ENCODE measurements at regions not wholly inside any gene's neighbourhood (a gene's known extent, or its start where the extent isn't known, plus 50 kb on each side); places are given as distances from the start of the nearest gene placed in this dataset.
"Not testable (repeated sequence)": the region's sequence is repeated elsewhere in the genome, so short reads cannot be mapped to it uniquely, and the experiment has no call there.

DNA sequence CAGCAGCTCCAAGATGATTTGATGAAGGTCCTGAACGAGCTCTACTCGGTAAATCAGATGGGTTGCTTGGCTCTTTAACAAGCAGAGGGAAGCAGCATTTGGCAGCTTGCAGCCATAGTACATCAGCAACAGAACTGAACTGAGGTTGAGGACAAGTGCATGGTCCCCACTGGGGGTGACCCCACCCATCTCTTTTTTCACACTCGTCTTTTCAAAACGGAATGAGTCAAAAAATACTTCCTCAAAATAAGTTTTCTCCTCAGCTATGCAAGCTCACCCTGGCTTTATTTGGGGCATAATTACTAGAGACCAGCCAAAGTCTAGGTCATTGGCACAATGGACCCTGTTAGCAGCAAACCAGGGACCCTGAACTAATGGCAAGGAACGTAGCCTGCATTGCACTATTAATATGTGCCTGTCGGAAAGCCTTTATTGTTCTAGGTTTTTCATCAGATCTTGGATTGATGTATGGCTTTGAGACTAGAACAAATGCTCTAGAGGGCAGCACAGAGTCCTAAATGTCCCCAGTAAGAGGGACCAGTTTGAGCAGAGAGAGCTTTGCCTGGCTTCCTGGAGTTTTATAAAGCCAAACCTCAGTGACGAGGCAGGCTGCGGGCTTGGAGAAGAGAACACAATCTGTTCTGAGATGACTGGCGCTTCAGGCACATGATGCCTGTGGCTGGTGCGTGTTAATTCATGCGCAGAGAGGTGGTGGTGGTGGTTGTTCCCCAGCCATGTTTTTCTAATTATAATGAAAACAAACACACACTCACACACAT lies 86.1 kb upstream of the IKBKE start:
- whole genome bisulfite sequencing, result 48% methylated on average over 5 of the region's 11 CpGs
- H3K4me1 ChIP-seq, H3K36me3 ChIP-seq, H3K27me3 ChIP-seq, H3K4me3 ChIP-seq, H3K9me3 ChIP-seq: not testable (repeated sequence)
- H3K27ac ChIP-seq, result peak overlapping the region; percentile 65
- peak in 1 of 2 donors; percentile 55 for DNase-seq (ENCODE audit: low spot score in 2 of 2)

DNA sequence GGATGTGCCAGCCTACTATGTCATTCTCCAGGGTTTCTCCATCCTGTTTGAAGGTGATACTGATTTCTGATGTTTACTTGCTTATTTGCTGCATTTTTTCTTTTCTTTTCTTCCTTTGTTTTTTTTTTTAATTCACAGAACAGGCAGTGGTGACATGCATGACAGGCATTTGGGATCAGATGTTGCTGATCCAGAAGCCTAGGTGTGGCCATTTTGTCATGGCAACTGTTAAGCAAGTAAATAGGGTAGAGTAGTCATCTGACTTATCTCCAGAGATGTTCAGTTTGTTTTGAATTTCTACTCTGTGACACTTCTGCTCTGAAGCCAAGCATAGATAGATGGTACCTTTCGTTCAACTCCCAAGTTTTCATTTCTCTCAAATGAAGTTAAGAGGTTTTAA lies 85.4 kb upstream of the IKBKE start:
- H3K27me3 ChIP-seq; H3K27ac ChIP-seq; DNase-seq (ENCODE audit: low spot score in 2 of 2); H3K4me3 ChIP-seq; H3K36me3 ChIP-seq; H3K9me3 ChIP-seq; H3K4me1 ChIP-seq: not testable (repeated sequence)
- WGBS, result no CpG with 5 or more reads among the region's 1 CpG

DNA sequence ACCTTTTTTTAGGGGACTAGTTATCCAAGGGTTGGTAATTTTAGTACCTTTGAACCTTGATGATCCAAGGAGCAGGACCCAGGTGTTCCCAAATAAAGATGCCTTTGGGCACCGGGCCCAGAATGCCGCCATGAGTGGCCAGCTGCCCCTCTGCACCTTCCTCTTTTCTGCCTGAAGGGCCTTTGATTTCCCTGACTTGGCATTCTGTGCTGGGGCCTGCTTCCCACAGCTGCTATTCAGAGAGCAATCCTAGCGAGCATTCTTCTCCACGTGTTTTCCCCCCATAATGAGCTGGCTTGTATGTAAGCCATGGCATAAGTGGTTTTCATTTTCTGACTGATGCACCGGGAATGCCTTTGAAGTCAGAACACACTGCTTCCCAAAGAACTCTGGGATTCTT lies 82.6 kb upstream of the IKBKE start:
- whole genome bisulfite sequencing, result no CpG with 5 or more reads among the region's 5 CpGs
- H3K4me3 ChIP-seq; H3K36me3 ChIP-seq; DNase-seq (ENCODE audit: low spot score in 2 of 2); H3K9me3 ChIP-seq; H3K27ac ChIP-seq; H3K4me1 ChIP-seq; H3K27me3 ChIP-seq: not testable (repeated sequence)

DNA sequence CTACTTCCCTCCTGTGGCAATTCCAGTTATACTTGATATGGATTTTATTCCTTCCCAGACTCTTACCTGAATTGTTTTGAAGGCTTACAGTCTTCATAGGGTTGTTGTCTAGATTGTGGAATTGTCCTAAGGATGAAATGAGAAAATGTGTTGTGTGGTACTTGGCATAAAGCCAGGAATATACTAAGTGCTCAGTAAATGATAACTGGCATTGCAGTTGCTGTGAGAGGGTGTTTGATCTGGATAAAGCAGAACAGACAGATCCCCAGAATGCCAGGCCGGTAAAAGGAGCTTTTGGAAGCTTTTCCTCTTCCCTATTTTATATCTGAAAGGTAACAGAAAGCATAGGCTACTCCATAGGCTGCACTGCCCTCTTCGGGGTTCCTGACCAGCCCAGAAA lies 78.4 kb upstream of the IKBKE start:
- H3K27ac ChIP-seq; H3K4me1 ChIP-seq; H3K9me3 ChIP-seq; H3K36me3 ChIP-seq; DNase-seq (ENCODE audit: low spot score in 2 of 2); H3K4me3 ChIP-seq; H3K27me3 ChIP-seq: not testable (repeated sequence)
- 85% methylated on average over 1 of the region's 2 CpGs for WGBS

DNA sequence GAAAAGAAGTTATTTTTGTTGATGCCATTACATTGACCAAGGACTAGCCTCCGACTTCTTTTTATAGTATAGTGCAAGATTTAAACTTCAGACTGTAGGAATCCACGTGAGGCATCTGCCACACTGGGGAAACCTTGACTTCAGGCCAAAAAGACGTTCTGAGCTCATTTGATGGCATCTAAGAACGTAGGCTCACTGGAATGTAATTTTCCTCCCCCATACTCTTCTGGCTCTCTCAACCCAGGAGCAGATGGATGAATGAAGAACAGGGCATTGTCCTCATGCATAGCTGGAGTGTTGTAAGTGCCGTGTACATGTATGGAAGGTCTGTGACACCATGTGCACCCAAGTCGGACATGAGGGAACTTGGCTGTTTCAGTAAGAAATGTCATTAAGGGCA lies 72.8 kb upstream of the IKBKE start:
- 37% methylated on average over 3 of the region's 6 CpGs for WGBS

DNA sequence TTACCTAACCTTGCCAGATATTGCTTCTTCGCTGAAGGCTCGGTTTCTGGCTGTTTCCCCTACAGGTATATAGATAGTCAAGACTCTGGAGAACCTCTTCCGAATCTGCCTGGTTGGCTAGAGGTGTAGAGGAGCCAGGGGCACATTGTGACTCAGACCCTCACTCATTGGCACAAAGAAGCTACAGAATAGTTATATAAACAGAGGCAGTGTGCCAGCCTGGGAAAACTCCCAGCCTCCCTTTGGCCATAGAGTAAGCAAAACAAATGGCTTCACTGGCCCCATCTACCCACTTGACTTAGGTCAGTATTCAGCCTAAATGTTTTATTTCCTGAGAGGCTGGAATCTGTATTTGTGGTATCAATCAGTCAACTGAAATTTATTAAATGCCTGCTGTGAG lies 72.0 kb upstream of the IKBKE start:
- WGBS, result no CpG with 5 or more reads among the region's 3 CpGs
- H3K4me3 ChIP-seq; H3K4me1 ChIP-seq; H3K9me3 ChIP-seq; H3K27ac ChIP-seq; DNase-seq (ENCODE audit: low spot score in 2 of 2); H3K27me3 ChIP-seq; H3K36me3 ChIP-seq: not testable (repeated sequence)

More for the DNA sequence above, 72.8 kb upstream of the IKBKE start:
- H3K27me3 ChIP-seq; H3K27ac ChIP-seq; H3K36me3 ChIP-seq; H3K4me3 ChIP-seq; DNase-seq (ENCODE audit: low spot score in 2 of 2); H3K4me1 ChIP-seq; H3K9me3 ChIP-seq: not testable (repeated sequence)

DNA sequence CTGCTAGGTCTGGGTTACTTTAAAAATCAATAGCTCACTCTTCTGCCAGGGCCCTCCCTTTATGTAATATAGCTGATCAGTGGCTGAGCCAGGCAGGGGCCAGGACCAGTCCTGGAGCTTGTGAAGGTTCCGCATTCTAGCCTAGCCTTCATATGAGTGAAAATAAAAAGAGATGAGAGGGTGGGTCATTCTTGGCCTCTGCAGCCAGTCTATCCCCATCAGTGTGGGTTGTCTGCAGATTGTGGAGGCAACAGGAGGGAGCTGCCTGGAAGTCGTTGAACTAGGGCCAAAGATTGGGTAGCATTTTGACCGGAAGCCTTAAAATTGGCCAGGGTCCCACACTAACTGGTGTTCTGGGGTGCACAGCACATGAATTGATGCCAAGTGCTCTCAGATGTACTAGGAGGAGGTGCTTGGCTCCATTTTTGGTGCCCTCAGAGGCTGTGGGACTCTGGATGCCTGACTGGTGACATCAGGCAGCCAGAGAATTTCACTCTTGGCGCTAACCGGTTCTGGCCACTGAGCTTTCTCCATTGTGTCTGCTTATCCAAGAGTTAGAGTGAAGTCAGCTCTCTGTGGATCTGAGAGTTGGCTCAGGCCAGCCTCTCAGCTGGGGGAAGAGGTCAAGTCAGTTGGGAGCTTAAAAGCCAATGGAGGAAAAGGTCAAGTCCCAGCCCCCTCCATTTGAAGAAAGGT lies 66.5 kb upstream of the IKBKE start:
- WGBS, result no CpG with 5 or more reads among the region's 5 CpGs
- H3K36me3 ChIP-seq; H3K4me1 ChIP-seq; H3K27me3 ChIP-seq; H3K27ac ChIP-seq; H3K9me3 ChIP-seq; DNase-seq (ENCODE audit: low spot score in 2 of 2); H3K4me3 ChIP-seq: not testable (repeated sequence)

DNA sequence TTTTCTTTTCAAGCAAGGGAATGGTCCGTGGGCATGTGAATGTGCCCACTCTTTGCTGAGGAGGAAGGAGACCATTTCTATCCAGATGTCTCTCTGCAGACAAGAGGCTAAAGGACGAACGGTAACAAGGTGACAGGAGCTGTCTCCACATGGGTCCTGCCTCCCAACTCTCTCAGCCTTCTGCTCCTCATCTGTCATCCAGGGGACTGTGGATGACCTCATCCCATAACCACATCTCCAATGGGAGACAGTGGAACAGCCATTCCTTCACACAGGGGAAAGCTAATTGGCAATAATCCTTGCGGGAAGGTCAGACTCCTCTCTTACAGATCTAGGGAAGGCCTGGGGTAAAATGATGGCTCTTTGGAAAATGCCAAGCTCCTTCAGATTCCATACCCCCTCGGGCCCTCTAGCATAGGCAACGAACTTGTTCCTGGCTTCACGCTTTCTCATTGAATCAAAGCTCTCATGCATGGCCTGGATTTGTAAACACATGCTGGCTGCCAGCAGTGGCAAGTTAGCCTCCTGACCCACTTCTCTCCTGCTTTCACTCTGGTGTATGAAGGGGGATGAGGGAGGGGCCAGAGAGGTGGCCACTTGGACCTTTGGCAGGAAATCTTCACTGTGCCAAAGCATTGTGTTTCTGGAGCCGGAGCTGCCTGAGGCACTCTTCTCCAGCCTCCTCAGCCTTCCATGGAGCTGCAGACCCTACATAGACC lies 65.8 kb upstream of the IKBKE start:
- not testable (repeated sequence) for H3K27me3 ChIP-seq; H3K4me3 ChIP-seq; H3K27ac ChIP-seq; H3K9me3 ChIP-seq; H3K4me1 ChIP-seq; DNase-seq (ENCODE audit: low spot score in 2 of 2); H3K36me3 ChIP-seq
- no CpG with 5 or more reads among the region's 8 CpGs for WGBS

DNA sequence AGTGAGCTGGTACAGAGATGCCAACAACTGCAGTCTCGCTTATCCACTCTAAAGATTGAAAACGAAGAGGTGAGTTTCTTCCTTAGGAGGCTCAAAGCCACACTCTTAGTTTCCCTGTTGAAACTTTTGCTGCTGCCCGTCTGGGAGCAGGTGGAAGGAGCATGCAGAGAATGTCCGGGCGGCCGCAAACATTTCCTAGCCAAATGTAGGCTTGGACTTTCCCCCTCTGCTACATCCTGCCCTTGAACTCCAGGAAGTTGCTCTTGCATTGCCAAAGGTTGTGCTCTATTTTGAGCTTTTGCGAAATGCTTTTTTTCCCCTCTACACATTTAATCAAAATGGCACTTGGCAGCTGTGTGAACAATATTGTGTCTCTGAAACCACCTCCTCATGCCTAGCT lies 65.0 kb upstream of the IKBKE start:
- H3K4me1 ChIP-seq; H3K9me3 ChIP-seq; DNase-seq (ENCODE audit: low spot score in 2 of 2); H3K36me3 ChIP-seq; H3K27ac ChIP-seq; H3K27me3 ChIP-seq; H3K4me3 ChIP-seq: not testable (repeated sequence)
- WGBS, result no CpG with 5 or more reads among the region's 7 CpGs

DNA sequence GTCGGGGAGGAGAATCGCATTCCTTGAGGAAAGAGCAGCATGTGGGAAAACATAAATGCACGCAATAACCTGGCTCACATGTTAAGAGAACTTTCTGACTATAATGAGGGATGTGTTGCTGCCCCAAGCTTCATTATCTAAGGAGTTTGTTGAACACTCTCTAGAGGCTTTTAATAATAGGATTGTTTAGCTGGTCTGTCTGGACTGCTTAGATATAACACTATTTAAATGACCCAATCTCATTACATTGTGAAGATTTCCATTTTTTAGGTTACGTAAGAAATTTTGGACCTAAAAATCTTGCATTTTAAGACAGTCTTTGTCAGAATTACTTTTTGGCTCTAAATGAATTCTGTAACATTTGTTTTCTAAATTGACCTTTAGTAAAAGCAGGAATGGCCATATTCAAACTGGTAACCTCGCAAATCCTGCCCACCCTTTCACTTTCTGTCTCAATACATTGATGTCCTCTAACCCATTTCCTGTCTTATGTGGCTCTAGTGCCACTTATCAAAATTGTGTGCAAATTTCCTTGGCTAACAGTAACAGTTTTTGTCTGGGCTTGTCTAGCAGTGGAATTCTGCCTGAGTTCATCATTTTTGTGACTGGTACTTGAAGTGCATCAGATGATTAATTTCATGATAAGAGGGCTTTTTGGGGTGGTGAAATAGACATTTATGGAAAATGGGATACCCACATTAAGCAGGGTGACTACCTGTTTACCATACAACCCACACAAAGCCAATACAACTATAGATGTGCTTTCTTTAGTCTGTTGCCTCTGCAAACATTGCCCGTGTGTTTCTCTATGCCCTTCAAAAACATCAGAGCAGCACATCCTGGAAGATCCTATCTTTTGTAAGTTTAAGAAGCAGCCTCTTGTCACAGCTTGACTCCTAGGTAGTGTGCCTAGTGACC lies 61.6 kb upstream of the IKBKE start:
- not testable (repeated sequence) for H3K4me1 ChIP-seq; H3K27ac ChIP-seq; DNase-seq (ENCODE audit: low spot score in 2 of 2); H3K27me3 ChIP-seq; H3K4me3 ChIP-seq; H3K9me3 ChIP-seq; H3K36me3 ChIP-seq
- 94% methylated on average over 2 of the region's 6 CpGs for WGBS
